Trophoblast cell (in vitro differentiated cells and primary cell): ENCODE measurements at regions not wholly inside any gene's neighbourhood (a gene's known extent, or its start where the extent isn't known, plus 50 kb on each side); places are given as distances from the start of the nearest gene placed in this dataset.

Source experiments
- DNase-seq, 2 donors: peaks; one replicate each; pipeline ENCODE4 v3.0.0-alpha.2; 2016
- H2AFZ ChIP-seq: 2 replicates; pipeline ENCODE4 v1.6.1; 2013; ENCODE audit warnings: low read length, moderate library complexity, mild to moderate bottlenecking; ENCODE audit not compliant: insufficient read depth, poor library complexity
- H2AK5ac ChIP-seq: 2 replicates; pipeline ENCODE4 v1.6.1; 2013; ENCODE audit warnings: mild to moderate bottlenecking, low read length
- H2BK120ac ChIP-seq: 2 replicates; pipeline ENCODE4 v1.6.1; 2013; ENCODE audit warnings: low read length, mild to moderate bottlenecking, moderate library complexity; ENCODE audit not compliant: insufficient read depth, poor library complexity
- H2BK12ac ChIP-seq: 2 replicates; pipeline ENCODE4 v1.6.1; 2013; ENCODE audit warnings: mild to moderate bottlenecking, low read length, moderate library complexity
- H2BK5ac ChIP-seq: 2 replicates; pipeline ENCODE4 v1.6.1; 2013; ENCODE audit warnings: low read length, low read depth, moderate library complexity, mild to moderate bottlenecking; ENCODE audit not compliant: poor library complexity
- H3K14ac ChIP-seq: 2 replicates; pipeline ENCODE4 v1.6.1; 2013; ENCODE audit warnings: mild to moderate bottlenecking, low read length
- H3K18ac ChIP-seq: 2 replicates; pipeline ENCODE4 v1.6.1; 2013; ENCODE audit warnings: mild to moderate bottlenecking, low read length
- H3K23ac ChIP-seq: 2 replicates; pipeline ENCODE4 v1.6.1; 2013; ENCODE audit warnings: low read length
- H3K27ac ChIP-seq: 2 replicates; pipeline ENCODE4 v1.5.1; 2013; ENCODE audit warnings: low read depth, mild to moderate bottlenecking, inconsistent platforms, low read length, moderate library complexity
- H3K27me3 ChIP-seq: 2 replicates; pipeline ENCODE4 v1.6.1; 2013; ENCODE audit warnings: inconsistent platforms, mild to moderate bottlenecking, low read length, moderate library complexity; ENCODE audit not compliant: insufficient read depth
- H3K36me3 ChIP-seq, 2 experiments: 1 replicate in 1 of 2; 2 replicates in 1 of 2; pipeline ENCODE4 v1.6.1; 2013; ENCODE audit warnings: low read length in 2 of 2, mild to moderate bottlenecking in 2 of 2, moderate library complexity in 1 of 2; ENCODE audit not compliant: insufficient read depth in 2 of 2, control insufficient read depth in 1 of 2
- H3K4ac ChIP-seq: 2 replicates; pipeline ENCODE4 v1.6.1; 2013; ENCODE audit warnings: low read depth, mild to moderate bottlenecking, low read length, moderate library complexity
- H3K4me1 ChIP-seq, 2 experiments: 1 replicate in 1 of 2; 2 replicates in 1 of 2; pipeline ENCODE4 v1.6.1; 2013; ENCODE audit warnings: low read length in 2 of 2, mild to moderate bottlenecking in 2 of 2, moderate library complexity in 1 of 2; ENCODE audit not compliant: insufficient read depth in 2 of 2, control insufficient read depth in 1 of 2
- H3K4me2 ChIP-seq: 2 replicates; pipeline ENCODE4 v1.6.1; 2013; ENCODE audit warnings: inconsistent platforms, mild to moderate bottlenecking, low read length, moderate library complexity
- H3K4me3 ChIP-seq: 2 replicates; pipeline ENCODE4 v1.5.1; 2013; ENCODE audit warnings: mild to moderate bottlenecking, low read depth, low read length, inconsistent platforms
- H3K79me1 ChIP-seq: one replicate; pipeline ENCODE4 v1.6.1; 2013; ENCODE audit warnings: low read length
- H3K79me2 ChIP-seq: 2 replicates; pipeline ENCODE4 v1.6.1; 2013; ENCODE audit warnings: low read length, mild to moderate bottlenecking; ENCODE audit not compliant: control insufficient read depth, insufficient read depth, poor library complexity
- H3K9ac ChIP-seq: 2 replicates; pipeline ENCODE4 v1.6.1; 2013; ENCODE audit warnings: mild to moderate bottlenecking, low read length
- H3K9me3 ChIP-seq: 2 replicates; pipeline ENCODE4 v1.6.1; 2013; ENCODE audit warnings: low read depth, mild to moderate bottlenecking, control low read depth, inconsistent platforms, low read length; ENCODE audit not compliant: insufficient read depth
- H4K12ac ChIP-seq: 2 replicates; pipeline ENCODE4 v1.6.1; 2013; ENCODE audit warnings: low read depth, mild to moderate bottlenecking, low read length, moderate library complexity
- H4K8ac ChIP-seq: 2 replicates; pipeline ENCODE4 v1.6.1; 2013; ENCODE audit warnings: low read depth, mild to moderate bottlenecking, low read length, moderate library complexity
- H4K91ac ChIP-seq: one replicate; pipeline ENCODE4 v1.6.1; 2013; ENCODE audit warnings: low read depth, mild to moderate bottlenecking, low read length, moderate library complexity
- WGBS: extraction: QIAGEN DNeasy Blood & Tissue Kit; methylation state at CpG from one replicate; pipeline ENCODE4 v1.1.7; 2013; ENCODE audit warnings: missing lambda C conversion rate; ENCODE audit not compliant: insufficient read length, insufficient coverage; ENCODE audit errors: extremely low coverage; 5-methylcytosine and 5-hydroxymethylcytosine counted together

- Histone ChIP-seq H3K4ac (no peak overlapping the region), H4K91ac (no peak overlapping the region)
- whole genome bisulfite sequencing: no CpG with 5 or more reads among the region's 4 CpGs
These were observed 58.1 kb upstream of the DIO2 start for GRCh38 chr14:80269353-80269925.

GRCh38 chr14:80266930-80267329, 55.6 kb upstream of the DIO2 start:
- H3K9me3 ChIP-seq: no peaks in the 10 kb centered on the region
- H4K91ac ChIP-seq: no peak overlapping the region
- H3K14ac ChIP-seq: no peak overlapping the region
- no peak overlapping the region for H3K27ac ChIP-seq
- no peaks in the 10 kb centered on the region for H3K27me3 ChIP-seq
- no peaks in the 10 kb centered on the region for H3K4me1 ChIP-seq
- no peak overlapping the region for H4K8ac ChIP-seq
- no peak overlapping the region for H3K4me3 ChIP-seq
- no peak for DNase-seq
- H2BK12ac ChIP-seq: no peak overlapping the region
- no peak overlapping the region for H2AFZ ChIP-seq
- H3K4me2 ChIP-seq: no peak overlapping the region
- H2BK5ac ChIP-seq: no peak overlapping the region
- H3K79me1 ChIP-seq: no peaks in the 10 kb centered on the region
- H3K23ac ChIP-seq: no peak overlapping the region
- H3K79me2 ChIP-seq: no peaks in the 10 kb centered on the region
- no peak overlapping the region for H3K4ac ChIP-seq
- no peak overlapping the region for H2AK5ac ChIP-seq
- H2BK120ac ChIP-seq: no peak overlapping the region
- H4K12ac ChIP-seq: no peak overlapping the region
- H3K18ac ChIP-seq: no peak overlapping the region
- no peak overlapping the region for H3K9ac ChIP-seq
- WGBS: no CpG with 5 or more reads among the region's 3 CpGs
- no peaks in the 10 kb centered on the region for H3K36me3 ChIP-seq

More at GRCh38 chr14:80269353-80269925, 58.1 kb upstream of the DIO2 start:
- no peaks in the 10 kb centered on the region for H3K79me2 ChIP-seq
- H3K36me3 ChIP-seq: no peaks in the 10 kb centered on the region
- no peak overlapping the region for H2BK5ac ChIP-seq
- no peak overlapping the region for H3K4me2 ChIP-seq
- DNase-seq: peak in 1 of 2 donors; percentile 36
- no peak overlapping the region for H4K8ac ChIP-seq
- no peak overlapping the region for H2BK120ac ChIP-seq
- no peak overlapping the region for H3K27ac ChIP-seq
- H3K4me3 ChIP-seq: no peak overlapping the region
- H3K23ac ChIP-seq: no peak overlapping the region
- H3K79me1 ChIP-seq: no peaks in the 10 kb centered on the region
- no peak overlapping the region for H2BK12ac ChIP-seq
- no peak overlapping the region for H2AK5ac ChIP-seq
- H3K4me1 ChIP-seq: no peaks in the 10 kb centered on the region
- no peak overlapping the region for H3K18ac ChIP-seq
- H3K14ac ChIP-seq: no peak overlapping the region
- no peak overlapping the region for H4K12ac ChIP-seq
- no peak overlapping the region for H3K9ac ChIP-seq
- no peak overlapping the region for H2AFZ ChIP-seq
- no peaks in the 10 kb centered on the region for H3K27me3 ChIP-seq
- no peaks in the 10 kb centered on the region for H3K9me3 ChIP-seq

GRCh38 chr14:80264702-80265101, 53.4 kb upstream of the DIO2 start:
- Histone ChIP-seq H3K23ac (no peak overlapping the region), H3K36me3 (no peaks in the 10 kb centered on the region), H4K12ac (no peak overlapping the region), H2AFZ (no peak overlapping the region), H3K79me1 (no peaks in the 10 kb centered on the region), H3K4ac (no peak overlapping the region), H3K27me3 (no peaks in the 10 kb centered on the region), H3K18ac (no peak overlapping the region), H2BK5ac (no peak overlapping the region), H2BK12ac (no peak overlapping the region), H3K27ac (no peak overlapping the region), H4K8ac (no peak overlapping the region), H3K14ac (no peak overlapping the region), H3K9me3 (no peaks in the 10 kb centered on the region), H4K91ac (no peak overlapping the region), H2AK5ac (no peak overlapping the region), H3K4me1 (no peaks in the 10 kb centered on the region), H2BK120ac (no peak overlapping the region), H3K9ac (no peak overlapping the region), H3K79me2 (no peaks in the 10 kb centered on the region), H3K4me2 (no peak overlapping the region), H3K4me3 (no peak overlapping the region)
- DNase-seq: no peak
- no CpG with 5 or more reads among the region's 3 CpGs for WGBS
